ENCODE measurements at regions not wholly inside any gene's neighbourhood (a gene's known extent, or its start where the extent isn't known, plus 50 kb on each side); places are given as distances from the start of the nearest gene placed in this dataset.

GRCh38 chrX:122004127-122004526 lies 956.7 kb downstream of the GLUD2 start:
- no peak for TF ChIP-seq POLR2A (IDR thresholded peaks at IDR 0.05)
- TF ChIP-seq, protein P1, sequence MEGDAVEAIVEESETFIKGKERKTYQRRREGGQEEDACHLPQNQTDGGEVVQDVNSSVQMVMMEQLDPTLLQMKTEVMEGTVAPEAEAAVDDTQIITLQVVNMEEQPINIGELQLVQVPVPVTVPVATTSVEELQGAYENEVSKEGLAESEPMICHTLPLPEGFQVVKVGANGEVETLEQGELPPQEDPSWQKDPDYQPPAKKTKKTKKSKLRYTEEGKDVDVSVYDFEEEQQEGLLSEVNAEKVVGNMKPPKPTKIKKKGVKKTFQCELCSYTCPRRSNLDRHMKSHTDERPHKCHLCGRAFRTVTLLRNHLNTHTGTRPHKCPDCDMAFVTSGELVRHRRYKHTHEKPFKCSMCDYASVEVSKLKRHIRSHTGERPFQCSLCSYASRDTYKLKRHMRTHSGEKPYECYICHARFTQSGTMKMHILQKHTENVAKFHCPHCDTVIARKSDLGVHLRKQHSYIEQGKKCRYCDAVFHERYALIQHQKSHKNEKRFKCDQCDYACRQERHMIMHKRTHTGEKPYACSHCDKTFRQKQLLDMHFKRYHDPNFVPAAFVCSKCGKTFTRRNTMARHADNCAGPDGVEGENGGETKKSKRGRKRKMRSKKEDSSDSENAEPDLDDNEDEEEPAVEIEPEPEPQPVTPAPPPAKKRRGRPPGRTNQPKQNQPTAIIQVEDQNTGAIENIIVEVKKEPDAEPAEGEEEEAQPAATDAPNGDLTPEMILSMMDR (IDR thresholded peaks at IDR 0.05 in 8 of 11, conservative IDR thresholded peaks at IDR 0.05 in 3 of 11), result no peak

Measured in spleen (tissue), 7 donors.